Activated CD8-positive, alpha-beta memory T cell treated with anti-CD3 and anti-CD28 coated beads, Interleukin-2, amount 10 ng/mL, durations not matched to agents 7 days and 5 days (primary cell): ENCODE measurements at regions not wholly inside any gene's neighbourhood (a gene's known extent, or its start where the extent isn't known, plus 50 kb on each side); places are given as distances from the start of the nearest gene placed in this dataset.

ENCODE experiments used
- ATAC-seq: fragments of 150-1000 bp; cut with Tn5 transposase; one replicate; pipeline ENCODE4 v1.10.0; 2021; ENCODE audit warnings: moderate library complexity
- CTCF ChIA-PET: fragments of 350-600 bp; sonication (Branson Sonifier 250); formaldehyde crosslinking; loops from one replicate; lab custom pipeline; 2021; ENCODE audit warnings: antibody characterized with exemption; lab: Charles Lee
- DNase-seq: peaks from one replicate; pipeline ENCODE4 v3.0.0-alpha.2; 2020
- H3K27ac Mint-ChIP-seq: one replicate; pipeline ENCODE4 v1.8.0; 2021; ENCODE audit warnings: mild to moderate bottlenecking, mixed read lengths
- H3K27me3 Mint-ChIP-seq: one replicate; pipeline ENCODE4 v1.8.0; 2021; ENCODE audit warnings: mixed read lengths
- H3K36me3 Mint-ChIP-seq: one replicate; pipeline ENCODE4 v1.8.0; 2021; ENCODE audit warnings: mild to moderate bottlenecking, mixed read lengths
- H3K4me1 Mint-ChIP-seq: one replicate; pipeline ENCODE4 v1.8.0; 2021; ENCODE audit warnings: mixed read lengths
- H3K4me3 Mint-ChIP-seq: one replicate; pipeline ENCODE4 v1.8.0; 2021; ENCODE audit warnings: mild to moderate bottlenecking, moderate library complexity, mixed read lengths
- H3K9me3 Mint-ChIP-seq: one replicate; pipeline ENCODE4 v1.8.0; 2022; ENCODE audit warnings: low read depth, mixed read lengths

GRCh38 chr2:226208726-226209125 is 590.9 kb downstream of the IRS1 start:
- ATAC-seq (no peak), DNase-seq (no peak)
- H3K9me3 Mint-ChIP-seq, result no peaks in the 10 kb centered on the region
- CTCF ChIA-PET, result no interaction called here
- H3K4me1 Mint-ChIP-seq, result no peaks in the 10 kb centered on the region
- H3K36me3 Mint-ChIP-seq, result no peaks in the 10 kb centered on the region
- H3K4me3 Mint-ChIP-seq, result no peak overlapping the region
- H3K27me3 Mint-ChIP-seq, result peaks cover 8% of the 10 kb centered on the region
- no peak overlapping the region for H3K27ac Mint-ChIP-seq

GRCh38 chr2:226207671-226208070 is 591.9 kb downstream of the IRS1 start:
- Mint-ChIP-seq H3K4me3 (no peak overlapping the region), H3K27me3 (peaks cover 8% of the 10 kb centered on the region), H3K27ac (no peak overlapping the region), H3K4me1 (no peaks in the 10 kb centered on the region), H3K9me3 (no peaks in the 10 kb centered on the region), H3K36me3 (no peaks in the 10 kb centered on the region)
- CTCF ChIA-PET, result no interaction called here
- no peak for DNase-seq
- no peak for ATAC-seq

DNA sequence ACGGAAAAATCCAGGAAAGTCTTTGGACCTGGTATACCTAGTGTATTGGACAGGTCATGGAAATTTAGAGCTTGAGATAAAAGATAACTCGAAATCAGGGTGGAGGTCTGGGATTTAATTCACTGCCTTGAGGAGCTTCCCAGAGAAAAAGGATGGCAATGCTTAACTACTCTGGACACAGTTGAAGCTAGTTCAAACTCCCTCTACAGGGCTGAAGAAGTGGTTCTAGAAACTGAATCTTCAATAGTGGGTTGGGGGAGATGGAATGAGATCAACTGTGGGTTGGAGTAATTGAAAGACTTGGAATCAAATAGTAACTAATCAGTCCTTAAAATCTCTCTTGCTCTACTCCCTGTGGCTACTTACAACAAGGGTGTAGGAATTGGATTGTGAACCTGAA is 600.1 kb downstream of the IRS1 start:
- Mint-ChIP-seq H3K27ac (no peak overlapping the region), H3K4me3 (no peak overlapping the region), H3K27me3 (peaks cover under 1% of the 10 kb centered on the region), H3K36me3 (no peaks in the 10 kb centered on the region), H3K4me1 (no peaks in the 10 kb centered on the region), H3K9me3 (no peaks in the 10 kb centered on the region)
- no peak for DNase-seq
- CTCF ChIA-PET, result interaction anchor here (0.5 kb wide), 1 partner anchor 763 kb away, joined by 3 read pairs; no protein-coding TSS in a partner anchor
- no peak for ATAC-seq

DNA sequence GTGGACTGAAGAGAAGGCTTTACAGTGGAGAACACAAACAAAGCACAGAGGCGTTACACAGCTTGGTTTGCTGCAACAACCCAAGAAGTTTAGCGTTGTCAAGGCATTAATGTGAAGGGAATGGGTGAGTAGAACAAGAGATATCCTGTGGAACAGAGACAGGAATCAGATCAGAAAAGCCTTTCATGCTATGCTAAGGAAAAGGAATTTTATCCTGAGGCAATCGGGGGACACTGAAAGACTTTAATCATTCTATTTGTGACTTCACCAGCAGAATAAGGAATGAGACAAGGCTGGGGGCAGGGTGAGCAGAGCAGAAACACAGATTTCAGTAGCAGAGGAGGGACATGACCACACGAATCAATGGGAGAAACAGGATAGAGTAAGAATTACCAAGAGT is 600.7 kb downstream of the IRS1 start:
- Mint-ChIP-seq H3K9me3 (no peaks in the 10 kb centered on the region), H3K4me3 (no peak overlapping the region), H3K27ac (no peak overlapping the region), H3K36me3 (no peaks in the 10 kb centered on the region), H3K4me1 (no peaks in the 10 kb centered on the region), H3K27me3 (no peaks in the 10 kb centered on the region)
- no peak for DNase-seq
- ATAC-seq, result no peak
- CTCF ChIA-PET, result interaction anchor here (0.5 kb wide), 1 partner anchor 762 kb away, joined by 3 read pairs; no protein-coding TSS in a partner anchor

DNA sequence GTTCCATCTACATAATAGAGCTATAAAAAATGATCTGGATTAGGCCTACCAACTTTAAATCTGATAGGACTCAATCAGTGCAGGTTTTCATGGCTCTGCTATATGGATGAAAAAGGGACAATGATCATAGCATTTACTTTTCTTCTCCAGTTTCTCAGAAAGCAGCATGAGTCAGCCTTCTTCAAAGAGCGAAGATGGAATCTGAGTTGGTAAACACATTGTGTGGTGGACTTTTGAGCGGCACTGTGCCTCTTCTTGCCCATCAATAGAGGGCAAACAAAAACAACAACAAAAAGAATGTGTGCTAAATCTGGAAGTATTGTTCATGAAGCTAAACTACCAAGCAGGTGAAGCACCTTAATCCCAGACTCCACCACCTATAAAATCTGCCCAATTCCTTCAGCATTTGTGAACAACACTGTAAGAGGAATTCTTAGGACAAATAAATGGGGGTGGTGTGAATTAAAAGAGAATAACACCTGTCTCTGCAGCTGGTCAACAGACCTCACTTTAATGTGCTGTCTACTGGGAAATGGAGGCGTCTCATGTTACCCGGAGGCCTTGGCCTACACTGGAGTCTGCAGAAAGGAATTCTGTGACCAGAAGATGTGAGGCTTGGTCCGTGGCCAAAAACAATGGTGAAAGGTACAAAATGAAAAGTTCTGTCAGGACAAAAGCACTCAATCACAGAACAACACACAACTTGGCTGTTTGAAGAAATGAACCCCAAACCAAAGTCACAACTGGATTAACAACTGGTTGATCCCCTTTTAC is 609.0 kb downstream of the IRS1 start:
- no peaks in the 10 kb centered on the region for H3K4me1 Mint-ChIP-seq

GRCh38 chr2:226189061-226189460 is 610.6 kb downstream of the IRS1 start:
- Mint-ChIP-seq H3K27ac (no peak overlapping the region), H3K4me1 (no peaks in the 10 kb centered on the region), H3K9me3 (no peaks in the 10 kb centered on the region), H3K36me3 (no peaks in the 10 kb centered on the region), H3K4me3 (no peak overlapping the region), H3K27me3 (no peaks in the 10 kb centered on the region)
- CTCF ChIA-PET, result no interaction called here
- no peak for ATAC-seq
- no peak for DNase-seq

More for the DNA sequence above, 609.0 kb downstream of the IRS1 start:
- ATAC-seq, result no peak
- Mint-ChIP-seq H3K36me3 (no peaks in the 10 kb centered on the region), H3K27me3 (no peaks in the 10 kb centered on the region), H3K9me3 (no peaks in the 10 kb centered on the region), H3K27ac (no peak overlapping the region), H3K4me3 (no peak overlapping the region)
- CTCF ChIA-PET, result no interaction called here
- DNase-seq, result no peak

- CTCF ChIA-PET, result no interaction called here
- Mint-ChIP-seq H3K9me3 (no peaks in the 10 kb centered on the region), H3K4me3 (no peak overlapping the region), H3K36me3 (no peaks in the 10 kb centered on the region), H3K27ac (no peak overlapping the region), H3K27me3 (no peaks in the 10 kb centered on the region), H3K4me1 (no peaks in the 10 kb centered on the region)
- no peak for ATAC-seq
- DNase-seq, result no peak
Measured at GRCh38 chr2:226187616-226188015, 612.0 kb downstream of the IRS1 start.

DNA sequence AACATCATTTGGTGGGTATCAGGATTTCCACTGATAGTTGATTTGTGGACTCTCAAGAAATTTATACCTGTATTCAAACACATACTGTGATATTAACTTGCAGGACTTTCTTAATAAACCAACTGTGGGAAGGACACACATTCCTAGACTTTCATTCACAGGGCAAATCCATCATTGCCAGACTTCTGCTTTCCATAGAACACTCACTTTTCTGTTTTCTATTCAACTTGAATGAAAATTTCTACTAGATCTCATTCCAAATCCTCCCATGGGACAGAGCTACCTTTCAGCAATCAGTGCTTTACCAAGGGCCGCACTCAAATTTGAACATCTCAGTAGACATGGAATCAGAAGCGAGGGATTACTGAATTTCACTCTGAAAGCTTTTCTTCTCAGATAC is 612.5 kb downstream of the IRS1 start:
- no peaks in the 10 kb centered on the region for H3K27me3 Mint-ChIP-seq
- H3K9me3 Mint-ChIP-seq, result no peaks in the 10 kb centered on the region
- no peak for DNase-seq
- ATAC-seq, result no peak
- H3K27ac Mint-ChIP-seq, result no peak overlapping the region
- H3K36me3 Mint-ChIP-seq, result no peaks in the 10 kb centered on the region
- CTCF ChIA-PET, result no interaction called here
- H3K4me1 Mint-ChIP-seq, result no peaks in the 10 kb centered on the region
- H3K4me3 Mint-ChIP-seq, result no peak overlapping the region

DNA sequence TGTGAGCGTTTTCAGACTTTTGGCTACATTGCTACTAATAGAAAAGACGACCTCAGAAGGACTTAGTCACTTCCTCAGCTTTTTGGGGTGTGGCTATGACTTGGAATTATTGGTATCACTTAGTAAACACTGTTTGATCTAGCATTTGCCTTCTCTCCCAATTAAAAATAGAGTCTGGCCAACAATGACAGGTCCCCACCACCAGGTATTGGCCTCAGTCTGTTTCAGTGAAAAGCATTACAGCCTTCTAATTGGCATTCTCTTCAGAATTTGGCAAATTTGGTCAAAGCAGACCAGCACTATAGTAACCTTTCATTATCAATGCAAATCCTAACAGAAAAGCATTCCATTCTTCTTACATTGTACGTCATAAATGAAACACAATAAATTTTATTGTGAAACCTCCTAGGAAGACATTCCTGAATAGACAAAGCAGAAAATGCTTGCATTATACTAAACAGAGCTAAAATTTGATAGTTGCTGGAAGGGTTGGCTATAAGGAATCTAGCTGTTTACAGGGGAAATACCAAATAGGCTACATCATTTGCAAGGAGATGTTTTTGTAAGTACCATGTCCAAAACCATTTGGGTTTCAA is 613.9 kb downstream of the IRS1 start:
- no peak for DNase-seq
- ATAC-seq, result no peak
- Mint-ChIP-seq H3K27me3 (no peaks in the 10 kb centered on the region), H3K4me3 (no peak overlapping the region), H3K4me1 (no peaks in the 10 kb centered on the region), H3K36me3 (no peaks in the 10 kb centered on the region), H3K27ac (no peak overlapping the region), H3K9me3 (no peaks in the 10 kb centered on the region)
- CTCF ChIA-PET, result no interaction called here

DNA sequence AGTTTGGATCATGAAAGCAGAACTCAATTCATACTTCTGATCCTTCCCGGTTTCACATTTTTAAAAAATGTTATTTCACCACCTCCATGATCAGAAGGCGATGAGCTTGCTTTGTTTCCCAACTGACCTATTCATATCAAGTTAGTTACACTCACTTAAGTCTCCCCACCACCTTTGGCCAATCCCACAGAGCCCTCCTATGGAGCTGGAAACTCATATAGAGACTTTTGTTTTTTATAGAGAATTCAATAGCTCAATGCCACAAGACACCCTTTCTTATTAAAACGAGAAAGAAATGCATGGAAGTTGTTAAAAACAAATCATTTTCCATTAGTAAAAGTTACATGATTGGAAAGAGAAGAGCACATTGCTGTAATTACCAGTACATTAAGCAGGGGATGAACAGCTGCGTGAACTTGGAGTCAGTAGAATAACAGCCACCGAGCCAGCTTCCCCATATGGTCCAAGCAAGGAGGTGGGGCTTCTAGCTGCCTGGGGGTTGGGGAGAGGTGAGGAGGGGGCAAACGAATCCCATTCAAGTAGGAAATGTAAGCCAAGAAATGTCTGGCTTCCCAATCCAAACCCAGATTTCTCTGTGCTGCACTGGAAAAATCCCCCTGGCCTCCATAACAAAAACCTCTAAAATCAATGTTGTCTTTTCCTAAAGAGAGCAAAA is 614.5 kb downstream of the IRS1 start:
- H3K4me3 Mint-ChIP-seq, result no peak overlapping the region
- no peak for DNase-seq
- CTCF ChIA-PET, result no interaction called here
- ATAC-seq, result no peak
- H3K9me3 Mint-ChIP-seq, result no peaks in the 10 kb centered on the region
- H3K36me3 Mint-ChIP-seq, result no peaks in the 10 kb centered on the region
- H3K27me3 Mint-ChIP-seq, result no peaks in the 10 kb centered on the region
- H3K27ac Mint-ChIP-seq, result no peak overlapping the region
- H3K4me1 Mint-ChIP-seq, result no peaks in the 10 kb centered on the region

DNA sequence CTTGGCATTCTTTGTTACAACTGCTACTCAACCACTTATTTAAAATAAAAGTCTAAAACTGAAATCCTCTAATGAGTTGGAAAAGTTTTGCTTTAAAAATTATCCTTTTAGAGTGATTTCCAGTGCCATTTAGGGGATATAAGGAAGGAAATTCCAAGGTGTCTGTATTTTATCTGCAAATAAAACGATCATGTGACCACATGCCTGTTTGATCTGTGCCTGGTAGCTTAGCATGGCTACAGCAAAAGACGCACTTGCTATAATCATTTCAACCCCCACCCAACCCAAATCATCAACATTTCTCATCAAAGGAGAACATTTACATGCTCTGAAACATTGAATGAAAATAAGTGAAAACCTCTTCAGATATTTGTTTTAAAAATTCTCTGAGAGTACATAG is 615.1 kb downstream of the IRS1 start:
- no peaks in the 10 kb centered on the region for H3K27me3 Mint-ChIP-seq
- CTCF ChIA-PET, result no interaction called here
- H3K4me3 Mint-ChIP-seq, result no peak overlapping the region
- H3K9me3 Mint-ChIP-seq, result no peaks in the 10 kb centered on the region
- no peak overlapping the region for H3K27ac Mint-ChIP-seq
- DNase-seq, result no peak
- H3K4me1 Mint-ChIP-seq, result no peaks in the 10 kb centered on the region
- no peak for ATAC-seq
- H3K36me3 Mint-ChIP-seq, result no peaks in the 10 kb centered on the region

GRCh38 chr2:226183550-226183949 is 616.1 kb downstream of the IRS1 start:
- H3K27ac Mint-ChIP-seq, result no peak overlapping the region
- no peaks in the 10 kb centered on the region for H3K36me3 Mint-ChIP-seq
- H3K9me3 Mint-ChIP-seq, result no peaks in the 10 kb centered on the region
- no peak overlapping the region for H3K4me3 Mint-ChIP-seq
- CTCF ChIA-PET, result no interaction called here
- DNase-seq, result no peak
- no peaks in the 10 kb centered on the region for H3K27me3 Mint-ChIP-seq
- ATAC-seq, result no peak
- no peaks in the 10 kb centered on the region for H3K4me1 Mint-ChIP-seq

- H3K4me3 Mint-ChIP-seq, result no peak overlapping the region
- CTCF ChIA-PET, result no interaction called here
- H3K9me3 Mint-ChIP-seq, result no peaks in the 10 kb centered on the region
- H3K4me1 Mint-ChIP-seq, result no peaks in the 10 kb centered on the region
- no peaks in the 10 kb centered on the region for H3K36me3 Mint-ChIP-seq
- H3K27ac Mint-ChIP-seq, result no peak overlapping the region
- no peaks in the 10 kb centered on the region for H3K27me3 Mint-ChIP-seq
- ATAC-seq (no peak), DNase-seq (no peak)
Measured at GRCh38 chr2:226183033-226183432, 616.6 kb downstream of the IRS1 start.

DNA sequence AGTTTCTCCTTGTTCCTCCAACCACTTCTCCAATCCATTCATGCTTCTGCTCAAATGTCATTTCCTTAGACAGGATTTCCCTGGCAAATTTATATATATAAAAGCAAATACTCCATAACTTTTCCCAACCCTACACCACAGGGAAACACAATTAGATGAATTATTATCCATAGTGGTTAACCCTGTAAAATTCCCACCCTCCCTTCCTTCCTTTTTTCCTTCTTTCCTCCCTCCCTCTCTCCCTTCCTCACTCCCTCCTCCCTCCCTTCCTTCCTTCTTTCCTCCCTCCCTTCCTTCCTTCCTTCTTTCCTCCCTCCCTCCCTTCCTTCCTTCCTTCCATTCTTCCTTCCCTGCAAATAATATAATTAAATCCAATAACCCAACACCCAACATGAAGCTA is 617.7 kb downstream of the IRS1 start:
- Mint-ChIP-seq H3K9me3 (no peaks in the 10 kb centered on the region), H3K27me3 (no peaks in the 10 kb centered on the region), H3K4me3 (no peak overlapping the region), H3K4me1 (no peaks in the 10 kb centered on the region), H3K27ac (no peak overlapping the region), H3K36me3 (no peaks in the 10 kb centered on the region)
- no peak for ATAC-seq
- CTCF ChIA-PET, result no interaction called here
- DNase-seq, result no peak
